ENCODE measurements at regions not wholly inside any gene's neighbourhood (a gene's known extent, or its start where the extent isn't known, plus 50 kb on each side); places are given as distances from the start of the nearest gene placed in this dataset.

- WGBS (ENCODE audit: insufficient coverage, insufficient replicate concordance, low lambda C conversion rate, missing lambda C conversion rate), result 87% methylated on average over 9 of the region's 9 CpGs
- Histone ChIP-seq H2AFZ (ENCODE audit: control insufficient read depth, low read depth, low read length) (no peak overlapping the region), H3K4me3 (no peak overlapping the region), H3K9ac (ENCODE audit: control insufficient read depth, insufficient read depth, low read length) (no peak overlapping the region), H3K27me3 (replicated peaks in 1 of 2; ENCODE audit: control insufficient read depth in 2 of 2, insufficient read depth in 2 of 2, low read length in 1 of 2) (no peaks in the 10 kb centered on the region), H3K4me1 (ENCODE audit: control insufficient read depth, insufficient read depth, low read length) (peaks cover 28% of the 10 kb centered on the region), H3K36me3 (ENCODE audit: control insufficient read depth in 2 of 2, insufficient read depth in 2 of 2, low read length in 1 of 2) (no peaks in the 10 kb centered on the region), H3K27ac (ENCODE audit: control insufficient read depth, insufficient read depth) (no peak overlapping the region), H3K79me2 (ENCODE audit: control insufficient read depth, insufficient read depth, low read length) (no peaks in the 10 kb centered on the region), H4K20me1 (ENCODE audit: control insufficient read depth, insufficient read depth) (no peaks in the 10 kb centered on the region), H3K9me3 (replicated peaks; ENCODE audit: control insufficient read depth, insufficient read depth, low read length) (no peaks in the 10 kb centered on the region; the same call in 2 of the 3 replicates), H3K4me2 (ENCODE audit: control insufficient read depth, insufficient read depth) (no peak overlapping the region)
- TF ChIP-seq RAD51 (IDR thresholded peaks at IDR 0.05), result no peak
- no peak for TF ChIP-seq POLR2AphosphoS5 (IDR thresholded peaks at IDR 0.05; ENCODE audit: low read length)
- no peak for TF ChIP-seq CHD2 (IDR thresholded peaks at IDR 0.05; ENCODE audit: borderline replicate concordance, low read depth, low read length)
- no peak for TF ChIP-seq ZBTB33 (IDR thresholded peaks at IDR 0.05)
- no peak for TF ChIP-seq KLF5 (IDR thresholded peaks at IDR 0.05; ENCODE audit: partially characterized antibody)
- TF ChIP-seq BMI1 (IDR thresholded peaks at IDR 0.05; ENCODE audit: borderline replicate concordance), result no peak
- in situ Hi-C loops (cut with MboI) (no loop called here), intact Hi-C loops (cut with micrococcal nuclease; ENCODE audit: unreplicated experiment) (no loop called here)
- no peak for ATAC-seq
- POLR2A ChIA-PET, result no interaction called here
- no peak for DNase-seq (ENCODE audit: low read depth, low spot score)
- CTCF ChIA-PET, result no interaction called here
- FAIRE-seq, result no peak
- RAD21 ChIA-PET (ENCODE audit: unreplicated experiment), result no interaction called here
- no TSS peak for BruUV-seq (replicated peaks)
- SMC1A ChIA-PET (ENCODE audit: uncharacterized antibody, unreplicated experiment), result no interaction called here
These were observed 365.8 kb upstream of the JARID2 start for GRCh38 chr6:14880052-14880451.

- no peak for FAIRE-seq
- 62% methylated on average over 3 of the region's 3 CpGs for WGBS (ENCODE audit: insufficient coverage, insufficient replicate concordance, low lambda C conversion rate, missing lambda C conversion rate)
- ATAC-seq, result no peak
- Histone ChIP-seq H3K36me3 (ENCODE audit: control insufficient read depth in 2 of 2, insufficient read depth in 2 of 2, low read length in 1 of 2) (no peaks in the 10 kb centered on the region), H3K27ac (ENCODE audit: control insufficient read depth, insufficient read depth) (no peak overlapping the region), H3K9ac (ENCODE audit: control insufficient read depth, insufficient read depth, low read length) (no peak overlapping the region), H3K9me3 (replicated peaks; ENCODE audit: control insufficient read depth, insufficient read depth, low read length) (no peaks in the 10 kb centered on the region; the same call in 2 of the 3 replicates), H3K4me3 (no peak overlapping the region), H3K79me2 (ENCODE audit: control insufficient read depth, insufficient read depth, low read length) (no peaks in the 10 kb centered on the region), H4K20me1 (ENCODE audit: control insufficient read depth, insufficient read depth) (no peaks in the 10 kb centered on the region), H2AFZ (ENCODE audit: control insufficient read depth, low read depth, low read length) (no peak overlapping the region), H3K4me2 (ENCODE audit: control insufficient read depth, insufficient read depth) (no peak overlapping the region), H3K27me3 (replicated peaks in 1 of 2; ENCODE audit: control insufficient read depth in 2 of 2, insufficient read depth in 2 of 2, low read length in 1 of 2) (no peaks in the 10 kb centered on the region), H3K4me1 (ENCODE audit: control insufficient read depth, insufficient read depth, low read length) (peaks cover 23% of the 10 kb centered on the region)
- intact Hi-C loops (cut with micrococcal nuclease; ENCODE audit: unreplicated experiment), result no loop called here
- no peak for TF ChIP-seq POLR2AphosphoS2 (IDR thresholded peaks at IDR 0.05; ENCODE audit: low read depth, low read length)
- no TSS peak for BruUV-seq (replicated peaks)
- ChIA-PET SMC1A (ENCODE audit: uncharacterized antibody, unreplicated experiment) (interaction anchor here (1.6 kb wide), 1 partner anchor 17 kb away, joined by 4 read pairs; no protein-coding TSS in a partner anchor), CTCF (interaction anchor here (0.6 kb wide), 2 partner anchors 26 to 454 kb away, joined by 3 read pairs; no protein-coding TSS in a partner anchor), POLR2A (interaction anchor here (0.7 kb wide), 1 partner anchor 710 kb away, joined by 4 read pairs; no protein-coding TSS in a partner anchor), RAD21 (ENCODE audit: unreplicated experiment) (no interaction called here)
- in situ Hi-C loops (cut with MboI), result no loop called here
- no peak for DNase-seq (ENCODE audit: low read depth, low spot score)
These were observed 365.2 kb upstream of the JARID2 start for GRCh38 chr6:14880677-14881076.

All from GM12878 (cell line).